ENCODE measurements at regions not wholly inside any gene's neighbourhood (a gene's known extent, or its start where the extent isn't known, plus 50 kb on each side); places are given as distances from the start of the nearest gene placed in this dataset.

DNA sequence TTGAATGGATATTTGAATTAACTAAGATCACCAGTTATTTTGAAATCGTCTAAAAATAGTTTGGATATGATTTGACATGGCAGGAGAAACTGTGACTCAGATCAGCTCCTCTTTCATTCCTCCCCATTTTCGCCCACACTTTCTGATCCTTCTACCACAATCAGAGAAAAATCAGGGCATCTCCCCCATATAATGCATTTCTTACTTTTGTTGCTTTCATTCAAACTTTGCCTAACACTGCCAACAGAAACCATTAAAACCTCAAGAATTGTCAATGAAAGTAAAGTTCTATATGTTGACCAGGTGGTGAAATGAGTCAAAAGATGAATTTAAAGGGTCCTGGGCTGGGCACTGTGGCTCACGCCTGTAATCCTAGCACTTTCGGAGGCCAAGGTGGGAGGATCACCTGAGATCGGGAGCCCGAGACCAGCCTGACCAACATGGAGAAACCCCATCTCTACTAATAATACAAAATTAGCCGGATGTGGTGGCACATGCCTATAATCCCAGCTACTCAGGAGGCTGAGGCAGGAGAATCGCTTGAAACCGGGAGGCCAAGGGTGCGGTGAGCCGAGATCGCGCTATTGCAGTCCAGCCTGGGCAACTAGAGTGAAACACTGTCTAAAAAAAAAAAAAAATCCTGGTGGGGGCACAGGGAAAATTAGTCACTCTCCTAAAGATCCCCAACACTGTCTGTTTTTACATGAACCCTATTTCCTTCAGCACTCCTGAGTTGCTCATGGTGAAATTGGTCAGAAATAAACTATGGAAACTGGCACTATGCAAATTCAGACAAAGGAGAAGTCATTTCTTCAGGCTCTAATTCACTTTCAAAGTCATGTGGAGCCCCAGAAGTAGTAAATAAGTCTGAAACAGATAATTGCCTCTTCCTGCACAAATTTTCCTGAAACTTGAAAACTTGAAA, 122.8 kb upstream of the NOCT start:
- Histone ChIP-seq H3K27ac (ENCODE audit: low read depth, low read length) (no peak overlapping the region), H3K9ac (ENCODE audit: low read length) (no peak overlapping the region), H3K4me3 (ENCODE audit: low read depth, low read length) (no peak overlapping the region), H3K4me1 (ENCODE audit: control insufficient read depth, insufficient read depth, low read length) (peaks cover 26% of the 10 kb centered on the region), H3K9me3 (ENCODE audit: control insufficient read depth, insufficient read depth, low read depth, low read length) (peaks cover 2% of the 10 kb centered on the region), H3K36me3 (ENCODE audit: control insufficient read depth, insufficient read depth, low read length) (no peaks in the 10 kb centered on the region), H3K27me3 (ENCODE audit: control insufficient read depth, insufficient read depth, low read length) (no peaks in the 10 kb centered on the region)

DNA sequence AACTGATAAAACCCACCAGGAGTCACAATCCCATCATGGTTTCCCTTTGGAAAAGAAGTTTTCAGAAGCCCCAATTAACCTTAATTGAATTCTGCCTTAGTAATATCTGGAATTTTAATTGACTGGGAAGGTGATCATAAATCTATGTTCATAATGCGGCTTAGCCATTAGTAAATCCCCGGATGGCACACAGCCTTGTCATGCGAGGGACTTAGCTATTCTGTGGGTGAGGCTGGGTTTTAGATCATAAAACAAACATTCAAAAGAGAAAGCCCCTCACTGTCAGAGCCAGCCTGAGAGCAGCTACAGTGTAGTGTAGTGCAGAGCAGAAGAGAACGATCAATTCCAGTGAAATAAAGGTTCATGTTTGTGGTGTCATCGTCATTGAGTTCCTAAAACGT, 124.0 kb upstream of the NOCT start:
- no peaks in the 10 kb centered on the region for H3K27me3 ChIP-seq (ENCODE audit: control insufficient read depth, insufficient read depth, low read length)
- H3K4me3 ChIP-seq (ENCODE audit: low read depth, low read length), result no peak overlapping the region
- no peak overlapping the region for H3K9ac ChIP-seq (ENCODE audit: low read length)
- H3K4me1 ChIP-seq (ENCODE audit: control insufficient read depth, insufficient read depth, low read length), result peaks cover 26% of the 10 kb centered on the region
- peaks cover 12% of the 10 kb centered on the region for H3K9me3 ChIP-seq (ENCODE audit: control insufficient read depth, insufficient read depth, low read depth, low read length)
- H3K36me3 ChIP-seq (ENCODE audit: control insufficient read depth, insufficient read depth, low read length), result no peaks in the 10 kb centered on the region
- no peak overlapping the region; the same call in 1 of the 2 replicates for H3K27ac ChIP-seq (ENCODE audit: low read depth, low read length)

DNA sequence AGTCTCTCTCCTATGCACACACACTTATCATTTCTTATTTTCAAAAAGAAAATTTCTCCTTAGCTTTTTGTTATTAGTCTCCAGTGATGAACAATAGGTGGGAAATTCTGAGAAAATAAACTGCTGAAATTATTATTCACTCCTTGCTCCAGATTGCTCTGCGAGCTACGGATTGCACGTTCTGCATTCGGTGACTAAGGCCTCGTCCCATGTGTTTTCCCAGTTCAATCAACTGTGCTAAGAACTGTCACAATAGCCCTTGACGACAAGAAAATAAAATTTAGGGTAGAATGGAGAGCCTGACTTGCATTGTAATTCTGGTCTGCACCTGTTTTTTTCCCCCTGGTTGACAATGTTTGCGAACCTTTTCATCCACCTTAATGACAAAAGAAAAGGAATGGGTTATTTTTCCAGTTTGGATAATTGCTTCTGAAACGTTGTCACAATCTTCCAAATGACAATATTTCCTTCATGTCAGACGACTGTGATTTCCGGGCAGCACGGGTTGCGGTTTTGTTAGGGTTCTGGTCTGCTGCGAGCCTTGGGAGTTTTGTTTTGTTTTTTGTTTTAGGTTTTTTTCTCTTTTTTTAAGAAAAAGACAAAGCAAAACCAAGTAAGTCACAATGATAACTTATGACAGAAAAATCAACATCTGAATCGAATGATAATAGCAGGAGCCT, 124.5 kb upstream of the NOCT start:
- Histone ChIP-seq H3K9ac (ENCODE audit: low read length) (no peak overlapping the region), H3K36me3 (ENCODE audit: control insufficient read depth, insufficient read depth, low read length) (no peaks in the 10 kb centered on the region), H3K27ac (ENCODE audit: low read depth, low read length) (no peak overlapping the region; the same call in 1 of the 2 replicates), H3K4me1 (ENCODE audit: control insufficient read depth, insufficient read depth, low read length) (peaks cover 26% of the 10 kb centered on the region), H3K27me3 (ENCODE audit: control insufficient read depth, insufficient read depth, low read length) (no peaks in the 10 kb centered on the region), H3K9me3 (ENCODE audit: control insufficient read depth, insufficient read depth, low read depth, low read length) (peaks cover 12% of the 10 kb centered on the region), H3K4me3 (ENCODE audit: low read depth, low read length) (no peak overlapping the region)

DNA sequence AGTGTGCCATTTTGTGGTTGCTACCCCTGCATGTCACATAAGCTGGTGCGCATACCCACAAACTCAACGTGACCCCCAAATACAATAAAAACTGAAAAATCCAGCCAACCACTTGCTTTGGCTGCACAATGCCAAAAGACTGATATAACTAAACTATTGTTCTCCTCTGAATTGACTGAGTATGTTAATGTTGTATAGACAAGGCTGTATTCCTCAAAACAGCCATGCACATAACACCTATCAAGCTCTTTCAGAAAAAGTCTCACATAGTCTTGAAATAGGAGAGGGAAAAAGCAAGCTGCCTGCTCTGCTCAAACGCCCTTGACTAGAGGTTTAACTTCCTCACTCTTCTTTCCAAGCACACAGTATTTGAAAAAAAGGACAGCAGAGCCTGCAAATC, 126.4 kb upstream of the NOCT start:
- Histone ChIP-seq H3K4me3 (ENCODE audit: low read depth, low read length) (no peak overlapping the region), H3K9me3 (ENCODE audit: control insufficient read depth, insufficient read depth, low read depth, low read length) (peaks cover 12% of the 10 kb centered on the region), H3K9ac (ENCODE audit: low read length) (no peak overlapping the region), H3K27ac (ENCODE audit: low read depth, low read length) (no peak overlapping the region), H3K27me3 (ENCODE audit: control insufficient read depth, insufficient read depth, low read length) (no peaks in the 10 kb centered on the region), H3K36me3 (ENCODE audit: control insufficient read depth, insufficient read depth, low read length) (no peaks in the 10 kb centered on the region), H3K4me1 (ENCODE audit: control insufficient read depth, insufficient read depth, low read length) (peaks cover 26% of the 10 kb centered on the region)

DNA sequence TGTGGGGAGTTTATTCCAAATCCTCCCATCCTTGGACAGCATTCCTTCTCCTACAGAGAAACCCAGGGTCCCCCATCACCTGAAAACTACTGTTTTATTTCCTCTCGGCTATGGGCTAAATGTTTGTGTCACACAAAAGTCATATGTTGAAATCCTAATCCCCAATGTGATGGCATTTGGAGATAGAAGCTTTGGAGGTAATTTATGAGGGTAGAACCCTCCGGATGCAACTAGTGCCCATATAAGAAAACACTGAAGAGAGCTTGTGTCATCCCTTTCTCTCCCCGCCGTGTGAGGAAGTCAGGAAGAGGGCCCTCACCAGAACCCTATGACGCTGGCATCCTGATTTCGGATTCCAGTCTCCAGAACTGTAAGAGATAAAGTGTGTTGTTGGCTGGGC, 127.8 kb upstream of the NOCT start:
- peaks cover 12% of the 10 kb centered on the region for H3K9me3 ChIP-seq (ENCODE audit: control insufficient read depth, insufficient read depth, low read depth, low read length)
- no peak overlapping the region for H3K9ac ChIP-seq (ENCODE audit: low read length)
- peaks cover 26% of the 10 kb centered on the region for H3K4me1 ChIP-seq (ENCODE audit: control insufficient read depth, insufficient read depth, low read length)
- no peak overlapping the region for H3K27ac ChIP-seq (ENCODE audit: low read depth, low read length)
- no peaks in the 10 kb centered on the region for H3K27me3 ChIP-seq (ENCODE audit: control insufficient read depth, insufficient read depth, low read length)
- H3K4me3 ChIP-seq (ENCODE audit: low read depth, low read length), result no peak overlapping the region
- no peaks in the 10 kb centered on the region for H3K36me3 ChIP-seq (ENCODE audit: control insufficient read depth, insufficient read depth, low read length)

DNA sequence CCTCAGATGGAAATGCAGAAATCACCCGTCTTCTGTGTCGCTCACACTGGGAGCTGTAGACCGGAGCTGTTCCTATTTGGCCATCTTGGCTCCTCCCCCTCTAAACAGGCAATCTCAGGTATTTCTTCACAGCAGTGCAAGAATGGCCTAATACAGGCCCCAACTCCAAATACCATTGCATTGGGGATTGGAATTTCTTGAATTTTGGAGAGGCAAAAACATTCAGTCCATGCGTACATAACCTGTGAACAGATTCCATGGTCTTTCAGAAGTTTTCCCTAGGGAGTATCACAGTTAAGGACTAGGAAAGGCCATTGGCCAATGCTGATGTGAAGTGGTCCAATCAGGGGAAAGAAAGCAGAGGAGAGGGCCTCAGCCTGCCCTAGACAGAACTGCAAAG, 128.2 kb upstream of the NOCT start:
- Histone ChIP-seq H3K27me3 (ENCODE audit: control insufficient read depth, insufficient read depth, low read length) (no peaks in the 10 kb centered on the region), H3K36me3 (ENCODE audit: control insufficient read depth, insufficient read depth, low read length) (no peaks in the 10 kb centered on the region), H3K9me3 (ENCODE audit: control insufficient read depth, insufficient read depth, low read depth, low read length) (peaks cover 12% of the 10 kb centered on the region), H3K27ac (ENCODE audit: low read depth, low read length) (no peak overlapping the region), H3K4me1 (ENCODE audit: control insufficient read depth, insufficient read depth, low read length) (peaks cover 26% of the 10 kb centered on the region), H3K4me3 (ENCODE audit: low read depth, low read length) (no peak overlapping the region), H3K9ac (ENCODE audit: low read length) (no peak overlapping the region)

DNA sequence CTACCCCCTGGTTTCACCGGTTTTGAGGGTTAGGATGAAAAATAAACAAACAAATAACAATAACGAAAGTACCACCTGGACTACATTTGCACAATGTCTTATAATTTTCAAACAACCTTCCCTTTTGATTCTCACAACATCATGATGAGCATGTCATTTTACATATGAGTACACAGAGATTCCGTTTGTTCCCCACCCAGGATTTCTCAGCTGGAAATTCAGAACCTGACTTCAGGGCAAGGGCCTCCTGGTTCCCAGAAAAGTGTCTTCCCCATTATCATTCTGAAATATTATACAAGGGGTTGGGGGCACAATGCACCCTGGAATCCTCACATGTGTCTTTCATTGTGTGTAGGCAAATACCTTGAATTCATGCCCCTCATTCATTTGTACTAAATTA, 135.8 kb upstream of the NOCT start:
- Histone ChIP-seq H3K27ac (ENCODE audit: low read depth, low read length) (no peak overlapping the region), H3K9ac (ENCODE audit: low read length) (no peak overlapping the region), H3K36me3 (ENCODE audit: control insufficient read depth, insufficient read depth, low read length) (no peaks in the 10 kb centered on the region), H3K9me3 (ENCODE audit: control insufficient read depth, insufficient read depth, low read depth, low read length) (peaks cover 6% of the 10 kb centered on the region; the same call in 1 of the 2 replicates), H3K4me3 (ENCODE audit: low read depth, low read length) (no peak overlapping the region), H3K4me1 (ENCODE audit: control insufficient read depth, insufficient read depth, low read length) (no peaks in the 10 kb centered on the region), H3K27me3 (ENCODE audit: control insufficient read depth, insufficient read depth, low read length) (no peaks in the 10 kb centered on the region)

DNA sequence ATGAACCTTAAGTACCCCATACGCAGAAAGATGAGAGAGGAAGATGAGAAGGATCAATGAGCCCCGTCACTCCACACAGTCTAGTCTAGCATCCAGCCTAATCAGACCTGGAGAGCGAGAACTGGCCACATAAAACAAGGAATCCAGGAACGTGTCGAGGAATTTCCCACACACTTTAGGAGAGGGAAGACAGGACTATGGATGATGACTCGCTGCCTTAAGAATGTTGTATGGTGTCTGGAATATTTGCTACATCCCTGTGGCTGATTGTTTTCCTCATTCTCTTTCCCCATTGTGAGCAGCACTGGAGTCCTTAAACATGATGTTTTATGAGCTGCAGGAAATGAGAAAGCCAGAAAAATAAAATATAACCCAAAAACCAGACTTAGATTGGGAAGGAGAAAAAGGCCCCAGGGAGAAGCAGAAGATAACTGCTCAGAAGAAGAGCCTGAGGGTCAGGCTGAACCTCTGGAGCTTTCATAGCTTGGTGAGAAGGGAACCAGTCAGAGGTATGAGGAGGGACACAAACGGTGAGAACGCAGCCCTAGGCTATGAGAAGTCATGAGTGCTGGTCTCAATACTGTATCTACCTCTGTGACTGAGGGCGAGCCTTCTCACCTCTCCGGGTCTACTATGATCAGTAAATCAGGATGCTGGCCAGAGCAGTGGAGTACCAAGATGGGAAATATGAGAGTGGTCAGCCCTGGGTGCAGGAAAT, 139.5 kb upstream of the NOCT start:
- no peaks in the 10 kb centered on the region for H3K36me3 ChIP-seq (ENCODE audit: control insufficient read depth, insufficient read depth, low read length)
- no peak overlapping the region; the same call in 1 of the 2 replicates for H3K27ac ChIP-seq (ENCODE audit: low read depth, low read length)
- peaks cover 6% of the 10 kb centered on the region; the same call in 1 of the 2 replicates for H3K9me3 ChIP-seq (ENCODE audit: control insufficient read depth, insufficient read depth, low read depth, low read length)

DNA sequence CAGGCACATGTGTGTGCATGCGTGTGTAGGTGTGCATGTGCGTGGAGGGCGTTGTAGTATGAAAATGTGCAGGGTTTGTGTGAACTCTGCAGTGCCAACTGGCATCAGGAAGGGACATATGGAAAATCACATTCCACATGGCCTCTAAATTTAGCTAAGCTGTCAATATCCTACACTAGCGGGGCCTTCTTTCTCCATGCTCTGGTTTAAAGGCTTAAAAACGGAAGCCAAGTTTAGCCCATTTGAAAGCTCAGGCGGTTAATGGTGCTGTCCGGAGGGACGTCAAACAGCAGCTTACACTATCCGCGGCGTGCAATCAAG, 144.1 kb upstream of the NOCT start:
- no peaks in the 10 kb centered on the region for H3K27me3 ChIP-seq (ENCODE audit: control insufficient read depth, insufficient read depth, low read length)
- H3K27ac ChIP-seq (ENCODE audit: low read depth, low read length), result no peak overlapping the region
- H3K4me3 ChIP-seq (ENCODE audit: low read depth, low read length), result no peak overlapping the region
- H3K4me1 ChIP-seq (ENCODE audit: control insufficient read depth, insufficient read depth, low read length), result peaks cover 14% of the 10 kb centered on the region
- H3K9ac ChIP-seq (ENCODE audit: low read length), result no peak overlapping the region
- no peaks in the 10 kb centered on the region for H3K9me3 ChIP-seq (ENCODE audit: control insufficient read depth, insufficient read depth, low read depth, low read length)
- no peaks in the 10 kb centered on the region for H3K36me3 ChIP-seq (ENCODE audit: control insufficient read depth, insufficient read depth, low read length)

More for the DNA sequence above, 139.5 kb upstream of the NOCT start:
- no peaks in the 10 kb centered on the region for H3K27me3 ChIP-seq (ENCODE audit: control insufficient read depth, insufficient read depth, low read length)
- no peak overlapping the region for H3K4me3 ChIP-seq (ENCODE audit: low read depth, low read length)
- peaks cover 8% of the 10 kb centered on the region for H3K4me1 ChIP-seq (ENCODE audit: control insufficient read depth, insufficient read depth, low read length)
- H3K9ac ChIP-seq (ENCODE audit: low read length), result no peak overlapping the region

DNA sequence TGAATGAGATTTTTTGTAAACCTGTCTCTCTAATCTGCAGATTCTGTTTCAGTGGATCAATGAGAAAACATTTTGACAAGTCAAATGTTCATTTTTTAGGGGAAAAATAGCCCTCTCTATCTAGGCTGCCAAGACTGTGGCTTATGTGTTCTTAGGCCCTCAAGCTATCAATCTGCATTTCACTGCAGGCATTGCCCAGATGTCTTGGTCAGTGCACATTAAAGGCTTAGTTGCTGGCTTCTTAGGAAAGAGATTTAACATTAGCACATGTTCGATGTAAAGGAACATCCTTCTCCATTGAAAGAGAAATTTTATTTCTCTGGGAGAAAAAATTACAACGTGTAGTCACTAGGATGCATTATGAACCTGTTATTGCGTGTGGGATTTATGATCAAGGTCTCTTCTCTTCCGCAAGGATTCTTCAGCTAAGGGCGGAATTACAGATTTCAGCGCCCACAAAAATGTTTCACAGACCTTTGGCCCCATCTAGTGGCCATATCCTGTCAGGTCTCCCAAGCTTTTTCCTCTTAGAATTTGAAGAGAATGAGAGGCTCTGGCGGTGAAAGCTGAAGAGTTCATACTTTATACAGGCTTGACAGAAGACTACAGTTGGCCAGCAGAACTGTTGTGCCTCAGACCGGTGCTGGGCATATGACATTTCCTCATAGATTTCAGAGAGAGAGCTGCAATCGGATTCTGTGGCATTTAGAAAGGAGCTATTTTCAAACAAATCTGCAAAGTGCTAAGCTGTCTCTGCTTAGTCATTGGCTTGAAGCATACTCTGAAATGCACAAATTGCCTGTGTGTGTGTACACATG, 144.6 kb upstream of the NOCT start:
- Histone ChIP-seq H3K4me3 (ENCODE audit: low read depth, low read length) (no peak overlapping the region), H3K9ac (ENCODE audit: low read length) (no peak overlapping the region), H3K9me3 (ENCODE audit: control insufficient read depth, insufficient read depth, low read depth, low read length) (no peaks in the 10 kb centered on the region), H3K27ac (ENCODE audit: low read depth, low read length) (no peak overlapping the region), H3K27me3 (ENCODE audit: control insufficient read depth, insufficient read depth, low read length) (no peaks in the 10 kb centered on the region), H3K36me3 (ENCODE audit: control insufficient read depth, insufficient read depth, low read length) (no peaks in the 10 kb centered on the region), H3K4me1 (ENCODE audit: control insufficient read depth, insufficient read depth, low read length) (peaks cover 14% of the 10 kb centered on the region)

Data from HUES6 (cell line).